ENCODE measurements at regions not wholly inside any gene's neighbourhood (a gene's known extent, or its start where the extent isn't known, plus 50 kb on each side); places are given as distances from the start of the nearest gene placed in this dataset.

DNA sequence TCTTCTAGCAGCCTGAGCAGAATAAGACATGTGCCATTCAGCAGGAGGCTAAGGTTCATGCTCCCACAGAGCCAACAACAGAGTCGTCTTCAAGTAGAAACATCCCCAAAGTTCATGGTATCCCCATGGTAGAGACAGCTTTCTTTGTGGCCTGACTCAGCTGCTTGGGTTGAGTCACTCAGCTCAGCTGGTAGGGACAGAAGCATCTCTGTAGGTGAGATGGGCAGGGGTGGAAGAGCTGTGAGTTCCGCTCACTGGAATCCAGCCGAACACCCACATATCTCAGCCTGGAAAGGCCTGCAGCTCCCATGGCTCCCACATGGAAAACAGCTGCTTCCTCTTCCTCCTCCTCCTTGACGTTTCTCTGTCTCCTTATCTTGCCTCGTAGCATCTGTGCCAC lies 792.7 kb downstream of the RNF144A start:
- DNase-seq (ENCODE audit: low read depth) = no peak
- H3K4me3 ChIP-seq (ENCODE audit: low read depth, low read length) = no peak overlapping the region
- TF ChIP-seq, protein P1, sequence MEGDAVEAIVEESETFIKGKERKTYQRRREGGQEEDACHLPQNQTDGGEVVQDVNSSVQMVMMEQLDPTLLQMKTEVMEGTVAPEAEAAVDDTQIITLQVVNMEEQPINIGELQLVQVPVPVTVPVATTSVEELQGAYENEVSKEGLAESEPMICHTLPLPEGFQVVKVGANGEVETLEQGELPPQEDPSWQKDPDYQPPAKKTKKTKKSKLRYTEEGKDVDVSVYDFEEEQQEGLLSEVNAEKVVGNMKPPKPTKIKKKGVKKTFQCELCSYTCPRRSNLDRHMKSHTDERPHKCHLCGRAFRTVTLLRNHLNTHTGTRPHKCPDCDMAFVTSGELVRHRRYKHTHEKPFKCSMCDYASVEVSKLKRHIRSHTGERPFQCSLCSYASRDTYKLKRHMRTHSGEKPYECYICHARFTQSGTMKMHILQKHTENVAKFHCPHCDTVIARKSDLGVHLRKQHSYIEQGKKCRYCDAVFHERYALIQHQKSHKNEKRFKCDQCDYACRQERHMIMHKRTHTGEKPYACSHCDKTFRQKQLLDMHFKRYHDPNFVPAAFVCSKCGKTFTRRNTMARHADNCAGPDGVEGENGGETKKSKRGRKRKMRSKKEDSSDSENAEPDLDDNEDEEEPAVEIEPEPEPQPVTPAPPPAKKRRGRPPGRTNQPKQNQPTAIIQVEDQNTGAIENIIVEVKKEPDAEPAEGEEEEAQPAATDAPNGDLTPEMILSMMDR (IDR thresholded peaks at IDR 0.05; ENCODE audit: control insufficient read depth, extremely low read depth, insufficient read depth) = no peak

DNA sequence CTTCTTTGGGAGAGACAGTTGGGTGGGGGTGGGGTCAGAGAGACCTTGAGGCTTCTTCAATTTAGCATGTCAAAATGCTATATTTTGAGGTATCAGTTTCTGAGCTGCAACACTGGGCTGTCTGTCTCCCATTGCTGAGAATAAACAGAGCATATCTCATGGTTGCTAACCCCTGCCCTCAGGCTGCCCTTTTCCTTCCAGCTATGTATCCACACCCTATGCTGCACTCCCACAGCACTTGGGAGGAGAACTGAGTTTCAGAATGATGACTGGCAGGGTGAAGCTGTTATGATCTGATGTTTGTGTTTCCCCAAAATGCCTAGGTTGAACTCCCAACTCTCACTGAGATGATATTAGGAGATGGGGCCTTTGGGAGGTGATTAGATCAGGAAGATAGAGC lies 794.0 kb downstream of the RNF144A start:
- no peak for DNase-seq (ENCODE audit: low read depth)

DNA sequence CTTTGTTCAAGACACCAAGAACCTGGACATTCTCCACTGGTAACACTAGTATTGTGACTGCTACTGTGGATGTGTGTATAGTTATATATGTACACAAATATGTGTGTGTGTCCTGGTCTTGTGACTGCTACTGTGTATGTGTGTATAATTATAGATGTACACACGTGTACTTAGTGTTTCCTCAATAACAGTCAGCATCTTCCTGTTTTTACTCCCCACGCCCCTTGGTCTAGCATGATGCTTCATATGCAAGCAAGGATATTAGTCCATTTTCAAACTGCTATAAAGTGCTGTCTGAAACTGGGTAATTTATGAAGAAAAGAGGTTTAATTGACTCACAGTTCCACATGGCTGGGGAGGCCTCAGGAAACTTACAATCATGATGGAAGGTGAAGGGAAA lies 802.7 kb downstream of the RNF144A start:
- no peak overlapping the region for H3K4me3 ChIP-seq (ENCODE audit: low read depth, low read length)
- no peak for DNase-seq (ENCODE audit: low read depth)

More for the DNA sequence above, 794.0 kb downstream of the RNF144A start:
- no peak overlapping the region for H3K4me3 ChIP-seq (ENCODE audit: low read depth, low read length)
- TF ChIP-seq, protein P1 (IDR thresholded peaks at IDR 0.05; ENCODE audit: control insufficient read depth, extremely low read depth, insufficient read depth) = no peak

DNA sequence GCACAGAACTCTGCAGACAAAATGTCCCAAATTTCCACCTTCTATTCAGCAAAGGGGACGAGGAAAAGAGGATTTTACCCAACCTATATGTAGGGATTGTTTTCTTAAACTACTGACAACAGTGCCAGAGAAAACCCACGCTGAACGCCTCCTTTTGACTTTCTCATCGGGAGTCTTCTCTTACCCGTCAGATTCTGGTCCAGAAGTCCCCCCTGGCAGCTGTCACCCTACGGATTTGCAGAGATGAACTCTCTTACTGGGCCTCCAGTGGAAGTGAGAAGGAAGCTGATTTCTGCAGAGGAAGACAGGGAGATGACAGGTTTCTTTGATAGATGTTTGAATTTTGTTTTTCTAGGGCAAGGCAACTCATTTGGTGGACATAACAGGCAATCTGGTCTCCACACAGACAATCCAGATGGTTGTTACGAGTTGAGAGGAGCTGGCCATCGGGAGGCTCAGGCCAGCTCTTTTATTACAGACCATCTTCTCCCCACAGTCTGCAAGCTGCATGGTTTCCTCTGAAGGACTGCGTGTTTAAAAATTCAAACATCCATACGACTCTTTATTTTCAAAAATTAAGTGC lies 804.3 kb downstream of the RNF144A start:
- DNase-seq (ENCODE audit: low read depth) = no peak
- TF ChIP-seq, protein P1 (IDR thresholded peaks at IDR 0.05; ENCODE audit: control insufficient read depth, extremely low read depth, insufficient read depth) = no peak
- no peak overlapping the region for H3K4me3 ChIP-seq (ENCODE audit: low read depth, low read length)

More for the DNA sequence above, 802.7 kb downstream of the RNF144A start:
- TF ChIP-seq, protein P1 (IDR thresholded peaks at IDR 0.05; ENCODE audit: control insufficient read depth, extremely low read depth, insufficient read depth) = no peak

DNA sequence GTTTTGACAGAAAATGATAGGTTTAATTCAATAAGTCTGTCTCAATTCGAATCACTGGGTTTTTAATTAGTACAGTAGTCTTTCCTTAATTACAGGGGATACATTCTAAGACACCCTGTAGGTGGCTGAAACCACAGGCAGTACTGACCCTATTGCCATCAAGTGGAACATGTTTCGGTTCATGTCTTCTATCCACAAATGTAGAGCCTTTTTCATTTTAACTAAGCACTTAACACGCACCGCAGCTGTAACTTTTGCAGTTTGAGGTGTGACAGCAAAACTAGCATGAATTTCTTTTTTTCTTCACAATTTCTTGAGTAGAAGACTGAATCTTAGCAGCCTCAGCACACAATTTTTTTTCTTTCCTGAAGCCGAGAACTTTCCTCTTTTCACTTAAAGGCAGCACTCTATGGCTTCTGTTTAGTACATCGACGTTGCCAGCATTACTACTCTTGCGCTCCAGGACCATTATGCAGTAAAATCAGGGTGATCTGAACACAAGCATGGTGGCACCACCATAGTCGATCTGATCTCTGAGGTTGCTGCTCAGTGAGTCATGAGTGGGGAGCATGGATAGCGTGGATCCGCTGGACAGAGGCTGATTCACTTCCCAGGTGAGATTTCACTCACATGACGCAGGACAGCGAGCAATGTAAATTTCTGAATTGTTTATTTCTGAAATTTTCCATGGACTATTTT lies 805.1 kb downstream of the RNF144A start:
- H3K4me3 ChIP-seq (ENCODE audit: low read depth, low read length) = no peak overlapping the region
- TF ChIP-seq, protein P1 (IDR thresholded peaks at IDR 0.05; ENCODE audit: control insufficient read depth, extremely low read depth, insufficient read depth) = no peak
- DNase-seq (ENCODE audit: low read depth) = no peak

DNA sequence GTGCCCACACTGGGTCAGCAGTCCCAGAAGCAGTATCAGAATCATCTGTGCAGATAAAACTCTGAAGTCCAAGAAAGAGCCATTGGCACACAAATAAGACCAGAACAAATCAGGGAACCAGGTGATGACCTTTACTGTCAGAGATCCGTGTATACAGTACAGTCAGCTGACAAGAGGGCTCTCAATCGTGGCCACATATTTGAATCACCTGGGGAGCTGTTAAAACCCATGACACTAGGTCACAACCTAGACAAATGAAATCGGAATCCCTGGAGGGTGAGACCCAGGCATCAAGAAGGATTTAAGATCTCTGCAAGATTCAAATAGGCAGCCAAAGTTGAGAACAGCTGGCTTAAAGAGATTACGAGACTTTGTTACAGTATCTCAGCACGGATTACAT lies 807.1 kb downstream of the RNF144A start:
- DNase-seq (ENCODE audit: low read depth) = no peak
- H3K4me3 ChIP-seq (ENCODE audit: low read depth, low read length) = no peak overlapping the region
- TF ChIP-seq, protein P1 (IDR thresholded peaks at IDR 0.05; ENCODE audit: control insufficient read depth, extremely low read depth, insufficient read depth) = no peak
